HEK293 (cell line): ENCODE measurements at regions not wholly inside any gene's neighbourhood (a gene's known extent, or its start where the extent isn't known, plus 50 kb on each side); places are given as distances from the start of the nearest gene placed in this dataset.

ENCODE experiments used
- ZNF133 ChIP-seq: fragments of 450-650 bp; formaldehyde crosslinking; IDR thresholded peaks from 2 replicates; pipeline ENCODE4 v1.5.1; 2016; ENCODE audit warnings: missing biosample characterization, missing genetic modification characterization
- ZNF23 ChIP-seq: fragments of 450-650 bp; formaldehyde crosslinking; IDR thresholded peaks from 2 replicates; pipeline ENCODE4 v1.5.1; 2016; ENCODE audit warnings: missing biosample characterization, missing genetic modification characterization, borderline replicate concordance
- ZNF274 ChIP-seq, 2 experiments: fragments of 200-500 bp in 1 of 2; fragments of 450-650 bp in 1 of 2; sonication (Bioruptor generic) in 1 of 2; formaldehyde crosslinking in 1 of 2; IDR thresholded peaks; 2 replicates each; pipeline versions ENCODE4 v1.5.1 to v1.6.1; 2014 to 2016; ENCODE audit warnings: borderline replicate concordance in 1 of 2, inconsistent platforms in 1 of 2, low read length in 1 of 2, missing biosample characterization in 1 of 2, missing genetic modification characterization in 1 of 2
- ZNF350 ChIP-seq: fragments of 450-650 bp; formaldehyde crosslinking; IDR thresholded peaks from 2 replicates; pipeline ENCODE4 v1.5.0; 2017; ENCODE audit warnings: missing biosample characterization, mild to moderate bottlenecking, missing genetic modification characterization

DNA sequence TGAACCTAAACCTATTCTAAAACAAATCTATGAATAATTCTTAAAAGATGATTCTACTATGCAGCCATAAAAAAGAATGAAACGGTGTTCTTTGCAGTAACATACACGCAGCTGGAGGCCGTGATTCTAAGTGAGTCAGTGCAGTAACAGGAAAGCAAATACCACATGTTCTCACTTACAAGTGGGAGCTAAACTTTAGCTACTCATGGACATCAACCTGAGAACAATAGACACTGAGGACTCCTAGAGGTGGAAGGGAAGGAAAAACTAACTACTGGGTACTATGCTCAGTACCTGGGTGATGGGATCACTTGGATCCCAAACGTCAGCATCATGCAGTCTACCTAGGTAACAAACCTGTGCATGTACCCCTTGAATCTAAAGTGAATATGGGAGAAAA, 575.0 kb upstream of the MGMT start:
- no peak for TF ChIP-seq ZNF350
- no peak for TF ChIP-seq ZNF23
- TF ChIP-seq ZNF274 (IDR thresholded peaks at IDR 0.05; ENCODE audit: low read length) = no peak
- no peak for TF ChIP-seq ZNF274 (tag by site-specific recombination; IDR thresholded peaks at IDR 0.05; ENCODE audit: borderline replicate concordance)
- no peak for TF ChIP-seq ZNF133
